ENCODE measurements at regions not wholly inside any gene's neighbourhood (a gene's known extent, or its start where the extent isn't known, plus 50 kb on each side); places are given as distances from the start of the nearest gene placed in this dataset.
"Not testable (repeated sequence)": the region's sequence is repeated elsewhere in the genome, so short reads cannot be mapped to it uniquely, and the experiment has no call there.

DNA sequence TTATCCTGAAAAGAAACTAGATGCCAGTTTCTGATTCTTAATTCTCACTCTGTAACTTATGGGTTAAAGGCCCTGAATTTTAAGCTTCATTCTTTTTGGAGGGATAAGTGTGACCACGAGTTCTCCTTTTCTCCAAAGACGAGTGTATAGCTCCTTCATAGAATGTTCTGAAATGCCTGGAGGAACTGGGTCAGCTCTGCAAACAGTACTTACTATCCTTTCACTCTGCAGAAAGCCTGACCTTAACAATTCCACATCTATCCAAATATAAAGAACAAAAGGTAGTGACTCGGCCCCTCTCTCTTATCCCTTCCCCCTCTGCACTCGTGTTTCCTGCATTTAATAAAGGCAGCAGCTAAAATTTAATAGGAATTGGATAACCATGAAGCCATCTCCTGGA lies 150.5 kb downstream of the LYPLAL1 start:
- Mint-ChIP-seq H3K9me3 (ENCODE audit: unreplicated experiment) (no peaks in the 10 kb centered on the region), H3K27me3 (ENCODE audit: unreplicated experiment) (no peaks in the 10 kb centered on the region), H3K4me3 (ENCODE audit: unreplicated experiment) (no peak overlapping the region), H3K27ac (ENCODE audit: unreplicated experiment) (no peak overlapping the region), H3K4me1 (ENCODE audit: unreplicated experiment) (peaks cover 14% of the 10 kb centered on the region), H3K36me3 (ENCODE audit: low read depth, unreplicated experiment) (no peaks in the 10 kb centered on the region)
- no peak for DNase-seq (ENCODE audit: low spot score)
- TF ChIP-seq, protein P1, sequence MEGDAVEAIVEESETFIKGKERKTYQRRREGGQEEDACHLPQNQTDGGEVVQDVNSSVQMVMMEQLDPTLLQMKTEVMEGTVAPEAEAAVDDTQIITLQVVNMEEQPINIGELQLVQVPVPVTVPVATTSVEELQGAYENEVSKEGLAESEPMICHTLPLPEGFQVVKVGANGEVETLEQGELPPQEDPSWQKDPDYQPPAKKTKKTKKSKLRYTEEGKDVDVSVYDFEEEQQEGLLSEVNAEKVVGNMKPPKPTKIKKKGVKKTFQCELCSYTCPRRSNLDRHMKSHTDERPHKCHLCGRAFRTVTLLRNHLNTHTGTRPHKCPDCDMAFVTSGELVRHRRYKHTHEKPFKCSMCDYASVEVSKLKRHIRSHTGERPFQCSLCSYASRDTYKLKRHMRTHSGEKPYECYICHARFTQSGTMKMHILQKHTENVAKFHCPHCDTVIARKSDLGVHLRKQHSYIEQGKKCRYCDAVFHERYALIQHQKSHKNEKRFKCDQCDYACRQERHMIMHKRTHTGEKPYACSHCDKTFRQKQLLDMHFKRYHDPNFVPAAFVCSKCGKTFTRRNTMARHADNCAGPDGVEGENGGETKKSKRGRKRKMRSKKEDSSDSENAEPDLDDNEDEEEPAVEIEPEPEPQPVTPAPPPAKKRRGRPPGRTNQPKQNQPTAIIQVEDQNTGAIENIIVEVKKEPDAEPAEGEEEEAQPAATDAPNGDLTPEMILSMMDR (IDR thresholded peaks at IDR 0.05; ENCODE audit: unreplicated experiment), result no peak

DNA sequence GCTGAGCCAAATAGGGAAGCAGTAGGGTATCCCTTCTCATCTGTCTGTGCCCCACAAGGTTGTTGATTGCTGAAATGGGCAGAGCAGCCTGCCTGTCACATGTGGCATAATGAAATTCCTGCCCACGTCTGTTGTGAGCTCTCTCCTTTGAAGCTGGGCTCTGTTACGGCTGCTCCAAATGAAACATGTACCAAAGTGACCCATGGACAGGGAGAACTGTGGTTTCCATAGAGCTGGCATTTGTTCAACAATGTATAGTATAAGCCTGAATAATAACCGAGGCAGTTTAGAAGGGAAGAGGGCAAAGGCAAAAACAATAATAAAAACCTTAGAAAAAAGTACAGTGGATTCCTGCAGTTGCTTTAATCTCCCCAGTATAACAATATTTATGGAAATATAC lies 149.7 kb downstream of the LYPLAL1 start:
- Mint-ChIP-seq H3K27me3 (ENCODE audit: unreplicated experiment) (no peaks in the 10 kb centered on the region), H3K4me1 (ENCODE audit: unreplicated experiment) (peaks cover 14% of the 10 kb centered on the region), H3K27ac (ENCODE audit: unreplicated experiment) (no peak overlapping the region), H3K36me3 (ENCODE audit: low read depth, unreplicated experiment) (no peaks in the 10 kb centered on the region), H3K4me3 (ENCODE audit: unreplicated experiment) (no peak overlapping the region), H3K9me3 (ENCODE audit: unreplicated experiment) (no peaks in the 10 kb centered on the region)
- TF ChIP-seq, protein P1 (IDR thresholded peaks at IDR 0.05; ENCODE audit: unreplicated experiment), result no peak
- DNase-seq (ENCODE audit: low spot score), result no peak

DNA sequence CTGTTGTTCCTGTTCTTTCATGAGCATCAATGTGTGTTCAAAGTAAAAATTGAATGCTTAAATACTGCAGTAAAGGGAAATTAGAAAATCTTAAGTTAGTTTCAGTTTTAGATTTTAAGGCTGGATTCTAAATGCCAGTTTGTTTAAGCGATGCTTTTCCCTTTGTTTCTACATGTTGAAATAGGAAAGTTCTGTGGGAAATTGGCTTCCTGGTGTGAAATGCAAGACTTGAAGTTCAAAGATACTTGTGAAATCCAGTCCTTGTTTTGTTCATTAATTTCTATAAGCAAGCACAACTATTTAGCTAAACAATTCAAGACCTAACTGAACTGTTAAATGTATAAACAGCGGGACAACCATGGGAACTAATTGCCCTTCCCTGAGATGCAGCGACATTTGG lies 149.1 kb downstream of the LYPLAL1 start:
- Mint-ChIP-seq H3K4me3 (ENCODE audit: unreplicated experiment) (no peak overlapping the region), H3K27me3 (ENCODE audit: unreplicated experiment) (no peaks in the 10 kb centered on the region), H3K27ac (ENCODE audit: unreplicated experiment) (no peak overlapping the region), H3K9me3 (ENCODE audit: unreplicated experiment) (no peaks in the 10 kb centered on the region), H3K4me1 (ENCODE audit: unreplicated experiment) (peaks cover 14% of the 10 kb centered on the region), H3K36me3 (ENCODE audit: low read depth, unreplicated experiment) (no peaks in the 10 kb centered on the region)
- TF ChIP-seq, protein P1 (IDR thresholded peaks at IDR 0.05; ENCODE audit: unreplicated experiment), result no peak
- no peak for DNase-seq (ENCODE audit: low spot score)

DNA sequence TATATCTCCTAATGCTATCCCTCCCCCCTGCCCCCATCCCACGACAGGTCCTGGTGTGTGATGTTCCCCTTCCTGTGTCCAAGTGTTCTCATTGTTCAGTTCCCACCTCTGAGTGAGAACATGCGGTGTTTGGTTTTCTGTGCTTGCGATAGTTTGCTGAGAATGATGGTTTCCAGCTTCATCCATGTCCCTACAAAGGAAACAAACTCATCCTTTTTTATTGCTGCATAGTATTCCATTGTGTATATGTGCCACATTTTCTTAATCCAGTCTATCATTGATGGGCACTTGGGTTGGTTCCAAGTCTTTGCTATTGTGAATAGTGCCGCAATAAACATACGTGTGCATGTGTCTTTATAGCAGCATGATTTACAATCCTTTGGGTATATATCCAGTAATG lies 146.9 kb downstream of the LYPLAL1 start:
- H3K4me1 Mint-ChIP-seq (ENCODE audit: unreplicated experiment), result peaks cover 14% of the 10 kb centered on the region
- H3K4me3 Mint-ChIP-seq (ENCODE audit: unreplicated experiment); DNase-seq (ENCODE audit: low spot score); H3K27me3 Mint-ChIP-seq (ENCODE audit: unreplicated experiment); H3K36me3 Mint-ChIP-seq (ENCODE audit: low read depth, unreplicated experiment); H3K27ac Mint-ChIP-seq (ENCODE audit: unreplicated experiment); H3K9me3 Mint-ChIP-seq (ENCODE audit: unreplicated experiment): not testable (repeated sequence)

DNA sequence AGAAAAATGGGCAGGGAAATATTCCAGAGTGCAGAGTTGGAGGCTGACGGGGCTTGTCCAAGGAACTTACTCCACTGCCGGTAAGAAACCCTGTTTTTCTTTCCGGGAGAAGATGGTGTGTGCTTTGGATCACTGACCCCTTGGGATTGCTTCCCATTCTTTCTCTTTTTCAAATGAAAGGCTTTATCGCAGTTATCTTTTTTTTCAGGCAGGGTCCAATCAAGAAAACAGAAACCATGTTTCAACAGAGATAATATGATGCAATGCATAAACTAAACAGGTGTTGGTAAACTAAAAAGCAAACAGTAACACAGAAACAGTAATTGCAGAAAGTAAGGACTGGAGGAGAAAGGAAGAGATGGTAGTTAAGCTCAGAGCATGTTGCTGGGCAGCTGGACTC lies 145.1 kb downstream of the LYPLAL1 start:
- no peaks in the 10 kb centered on the region for H3K27me3 Mint-ChIP-seq (ENCODE audit: unreplicated experiment)

More for the DNA sequence above, 145.1 kb downstream of the LYPLAL1 start:
- DNase-seq (ENCODE audit: low spot score), result no peak
- Mint-ChIP-seq H3K9me3 (ENCODE audit: unreplicated experiment) (no peaks in the 10 kb centered on the region), H3K4me3 (ENCODE audit: unreplicated experiment) (no peak overlapping the region), H3K36me3 (ENCODE audit: low read depth, unreplicated experiment) (no peaks in the 10 kb centered on the region), H3K27ac (ENCODE audit: unreplicated experiment) (no peak overlapping the region), H3K4me1 (ENCODE audit: unreplicated experiment) (peaks cover 10% of the 10 kb centered on the region)
- TF ChIP-seq, protein P1 (IDR thresholded peaks at IDR 0.05; ENCODE audit: unreplicated experiment), result no peak

All from endothelial cell (in vitro differentiated cells).